WTC11 (cell line): ENCODE measurements at regions not wholly inside any gene's neighbourhood (a gene's known extent, or its start where the extent isn't known, plus 50 kb on each side); places are given as distances from the start of the nearest gene placed in this dataset.

Source experiments
- ATAC-seq: fragments of 200-7000 bp; cut with Tn5 transposase; 2 replicates; pipeline ENCODE4 v1.10.0; 2021; ENCODE audit warnings: mild to moderate bottlenecking, moderate library complexity
- CTCF ChIA-PET: fragments of 300-600 bp; sonication (Branson Sonifier 250); formaldehyde crosslinking; loops from one replicate; lab custom pipeline; 2021; ENCODE audit warnings: antibody characterized with exemption; lab: Charles Lee
- POLR2A ChIA-PET: fragments of 350-600 bp; sonication (Branson Sonifier 250); formaldehyde crosslinking; loops from one replicate; lab custom pipeline; 2021; ENCODE audit warnings: antibody characterized with exemption; lab: Charles Lee
- DNase-seq: peaks from one replicate; pipeline ENCODE4 v3.0.0; 2021; ENCODE audit warnings: low spot score
- H3K27ac Mint-ChIP-seq: 2 replicates; pipeline ENCODE4 v1.8.0; 2021; ENCODE audit warnings: mixed read lengths
- H3K27me3 Mint-ChIP-seq: 2 replicates; pipeline ENCODE4 v1.8.0; 2021; ENCODE audit warnings: low read depth, mild to moderate bottlenecking, moderate library complexity, mixed read lengths
- H3K36me3 Mint-ChIP-seq: 2 replicates; pipeline ENCODE4 v1.8.0; 2021; ENCODE audit warnings: mixed read lengths
- H3K4me1 Mint-ChIP-seq: 2 replicates; pipeline ENCODE4 v1.8.0; 2022; ENCODE audit warnings: mixed read lengths
- H3K4me3 Mint-ChIP-seq: 2 replicates; pipeline ENCODE4 v1.8.0; 2021; ENCODE audit warnings: mild to moderate bottlenecking, moderate library complexity, mixed read lengths
- H3K9me3 Mint-ChIP-seq: 2 replicates; pipeline ENCODE4 v1.8.0; 2021; ENCODE audit warnings: mixed read lengths
- ATF2 ChIP-seq: sonication (generic); formaldehyde crosslinking; IDR thresholded peaks from 2 replicates; pipeline ENCODE4 v1.8.1; 2022; ENCODE audit warnings: low read depth, missing genetic modification reagents, borderline replicate concordance
- ERG ChIP-seq: fragments of 250-450 bp; sonication (Bioruptor Pico); IDR thresholded peaks from 2 replicates; pipeline ENCODE4 v1.8.0; 2021; ENCODE audit warnings: mild to moderate bottlenecking
- GRHL2 ChIP-seq: fragments of 250-450 bp; sonication (Bioruptor Pico); IDR thresholded peaks from 2 replicates; pipeline ENCODE4 v1.8.0; 2022; ENCODE audit warnings: mild to moderate bottlenecking, moderate library complexity; ENCODE audit not compliant: insufficient replicate concordance, severe bottlenecking
- IRF2 ChIP-seq: sonication (generic); formaldehyde crosslinking; IDR thresholded peaks from 2 replicates; pipeline ENCODE4 v1.8.0; 2022; ENCODE audit warnings: low read depth, missing genetic modification reagents, borderline replicate concordance
- MAX ChIP-seq: sonication (generic); formaldehyde crosslinking; IDR thresholded peaks from 2 replicates; pipeline ENCODE4 v1.8.0; 2022; ENCODE audit warnings: mild to moderate bottlenecking, missing genetic modification reagents
- MLX ChIP-seq: sonication (generic); formaldehyde crosslinking; IDR thresholded peaks from 2 replicates; pipeline ENCODE4 v1.8.1; 2023; ENCODE audit warnings: mild to moderate bottlenecking, missing genetic modification reagents, moderate library complexity
- NFYB ChIP-seq: sonication (generic); formaldehyde crosslinking; conservative IDR thresholded peaks from 2 replicates; pipeline ENCODE4 v1.8.0; 2022; ENCODE audit warnings: low read depth, missing genetic modification reagents
- RELA ChIP-seq: sonication (generic); formaldehyde crosslinking; IDR thresholded peaks from 2 replicates; pipeline ENCODE4 v1.8.1; 2022; ENCODE audit warnings: missing genetic modification reagents, mild to moderate bottlenecking, borderline replicate concordance
- SMAD3 ChIP-seq: sonication (generic); formaldehyde crosslinking; IDR thresholded peaks from 2 replicates; pipeline ENCODE4 v1.8.0; 2022; ENCODE audit warnings: missing genetic modification reagents, mild to moderate bottlenecking, borderline replicate concordance
- ZBTB43 ChIP-seq: sonication (generic); formaldehyde crosslinking; IDR thresholded peaks from 2 replicates; pipeline ENCODE4 v1.8.1; 2023; ENCODE audit warnings: mild to moderate bottlenecking, missing genetic modification reagents
- ZNF138 ChIP-seq: sonication (generic); formaldehyde crosslinking; conservative IDR thresholded peaks from 2 replicates; pipeline ENCODE4 v1.8.1; 2022; ENCODE audit warnings: mild to moderate bottlenecking, moderate library complexity, missing genetic modification reagents
- ZNF219 ChIP-seq: sonication (generic); formaldehyde crosslinking; IDR thresholded peaks from 2 replicates; pipeline ENCODE4 v1.8.0; 2023; ENCODE audit warnings: missing genetic modification reagents, mild to moderate bottlenecking, borderline replicate concordance
- ZNF425 ChIP-seq: fragments of 250-450 bp; sonication (Bioruptor Pico); conservative IDR thresholded peaks from 2 replicates; pipeline ENCODE4 v1.9.0; 2021; ENCODE audit warnings: mild to moderate bottlenecking
- ZNF512 ChIP-seq: sonication (generic); formaldehyde crosslinking; IDR thresholded peaks from 2 replicates; pipeline ENCODE4 v1.8.1; 2022; ENCODE audit warnings: missing genetic modification reagents, borderline replicate concordance
- ZNF532 ChIP-seq: fragments of 250-450 bp; sonication (Bioruptor Pico); IDR thresholded peaks from 2 replicates; pipeline ENCODE4 v1.9.0; 2021; ENCODE audit warnings: mild to moderate bottlenecking, borderline replicate concordance

GRCh38 chr4:119858176-119858575, 208.5 kb downstream of the MAD2L1 start (continued):
- TF ChIP-seq RELA, result no peak
- no peak for TF ChIP-seq ZNF219 (CRISPR knock-in tag)

GRCh38 chr4:119854364-119854763, 212.3 kb downstream of the MAD2L1 start:
- ATAC-seq, result no peak
- no peak for DNase-seq
- TF ChIP-seq IRF2 (CRISPR knock-in tag) (no peak), MLX (CRISPR knock-in tag) (no peak)
- ChIA-PET POLR2A (no interaction called here), CTCF (no interaction called here)
- H3K27me3 Mint-ChIP-seq, result no peaks in the 10 kb centered on the region
- no peak overlapping the region for H3K4me3 Mint-ChIP-seq
- peaks cover 8% of the 10 kb centered on the region; the same call in 1 of the 2 replicates for H3K9me3 Mint-ChIP-seq
- peaks cover 17% of the 10 kb centered on the region for H3K4me1 Mint-ChIP-seq
- H3K27ac Mint-ChIP-seq, result no peak overlapping the region
- H3K36me3 Mint-ChIP-seq, result no peaks in the 10 kb centered on the region

- peaks cover 21% of the 10 kb centered on the region for H3K36me3 Mint-ChIP-seq
- ATAC-seq (no peak), DNase-seq (no peak)
- TF ChIP-seq MAX (no peak), NFYB (no peak), GRHL2 (no peak), ZBTB43 (CRISPR knock-in tag) (no peak), ERG (CRISPR knock-in tag) (no peak)
- ChIA-PET POLR2A (no interaction called here), CTCF (no interaction called here)
- peaks cover 31% of the 10 kb centered on the region for H3K9me3 Mint-ChIP-seq
- no peaks in the 10 kb centered on the region for H3K4me1 Mint-ChIP-seq
- H3K27ac Mint-ChIP-seq, result no peak overlapping the region
- no peak overlapping the region for H3K4me3 Mint-ChIP-seq
- no peaks in the 10 kb centered on the region; the same call in 1 of the 2 replicates for H3K27me3 Mint-ChIP-seq
These were observed 215.0 kb downstream of the MAD2L1 start for GRCh38 chr4:119851649-119852048.

GRCh38 chr4:119841361-119841760, 212.8 kb upstream of the PDE5A start:
- H3K36me3 Mint-ChIP-seq, result peaks cover 11% of the 10 kb centered on the region; the same call in 1 of the 2 replicates
- H3K27ac Mint-ChIP-seq, result no peak overlapping the region
- H3K4me1 Mint-ChIP-seq, result no peaks in the 10 kb centered on the region
- DNase-seq (no peak), ATAC-seq (no peak)
- peaks cover 27% of the 10 kb centered on the region for H3K9me3 Mint-ChIP-seq
- CTCF ChIA-PET, result no interaction called here
- no peak overlapping the region for H3K4me3 Mint-ChIP-seq
- H3K27me3 Mint-ChIP-seq, result no peaks in the 10 kb centered on the region
- POLR2A ChIA-PET, result no interaction called here
- TF ChIP-seq ZNF138 (CRISPR knock-in tag), result no peak
- TF ChIP-seq ZBTB43 (CRISPR knock-in tag), result no peak
- no peak for TF ChIP-seq ZNF425 (CRISPR knock-in tag)
- no peak for TF ChIP-seq ZNF532 (CRISPR knock-in tag)
- TF ChIP-seq SMAD3 (CRISPR knock-in tag), result no peak
- TF ChIP-seq ATF2 (CRISPR knock-in tag), result no peak
- no peak for TF ChIP-seq ZNF512 (CRISPR knock-in tag)
